OCI-LY7 (cell line): ENCODE measurements at regions not wholly inside any gene's neighbourhood (a gene's known extent, or its start where the extent isn't known, plus 50 kb on each side); places are given as distances from the start of the nearest gene placed in this dataset.

ENCODE experiments used
- EZH2phosphoT487 ChIP-seq: fragments of 200-600 bp; sonication (generic); IDR thresholded peaks from 2 replicates; pipeline ENCODE4 v1.6.1; 2018; ENCODE audit warnings: low read depth, borderline replicate concordance, mild to moderate bottlenecking, mixed run types, antibody characterized with exemption, low read length, moderate library complexity, mixed read lengths
- TF ChIP-seq, protein P1 (sequence below): fragments of 200-600 bp; sonication (generic); conservative IDR thresholded peaks from 2 replicates; pipeline ENCODE4 v1.5.1; 2014; ENCODE audit warnings: mild to moderate bottlenecking, antibody characterized with exemption, low read length, moderate library complexity, mixed read lengths

DNA sequence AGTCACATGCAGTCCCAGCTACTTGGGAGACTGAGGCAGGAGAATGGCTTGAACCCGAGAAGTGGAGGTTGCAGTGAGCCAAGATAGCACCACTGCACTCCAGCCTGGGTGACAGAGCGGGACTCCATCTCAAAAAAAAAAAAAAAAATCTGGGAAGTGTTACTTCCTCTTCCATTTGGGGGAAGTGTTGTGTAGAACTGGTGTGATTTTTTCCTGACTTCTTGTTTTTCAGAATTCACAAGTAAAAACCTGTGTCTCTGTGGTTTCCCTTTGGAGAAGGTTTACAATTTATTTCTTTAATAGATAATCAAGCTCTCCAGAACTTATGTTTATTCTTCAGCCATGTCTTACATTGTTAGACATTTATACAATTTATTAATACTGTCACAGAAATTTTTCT lies 396.1 kb downstream of the BRD1 start:
- TF ChIP-seq, protein P1, sequence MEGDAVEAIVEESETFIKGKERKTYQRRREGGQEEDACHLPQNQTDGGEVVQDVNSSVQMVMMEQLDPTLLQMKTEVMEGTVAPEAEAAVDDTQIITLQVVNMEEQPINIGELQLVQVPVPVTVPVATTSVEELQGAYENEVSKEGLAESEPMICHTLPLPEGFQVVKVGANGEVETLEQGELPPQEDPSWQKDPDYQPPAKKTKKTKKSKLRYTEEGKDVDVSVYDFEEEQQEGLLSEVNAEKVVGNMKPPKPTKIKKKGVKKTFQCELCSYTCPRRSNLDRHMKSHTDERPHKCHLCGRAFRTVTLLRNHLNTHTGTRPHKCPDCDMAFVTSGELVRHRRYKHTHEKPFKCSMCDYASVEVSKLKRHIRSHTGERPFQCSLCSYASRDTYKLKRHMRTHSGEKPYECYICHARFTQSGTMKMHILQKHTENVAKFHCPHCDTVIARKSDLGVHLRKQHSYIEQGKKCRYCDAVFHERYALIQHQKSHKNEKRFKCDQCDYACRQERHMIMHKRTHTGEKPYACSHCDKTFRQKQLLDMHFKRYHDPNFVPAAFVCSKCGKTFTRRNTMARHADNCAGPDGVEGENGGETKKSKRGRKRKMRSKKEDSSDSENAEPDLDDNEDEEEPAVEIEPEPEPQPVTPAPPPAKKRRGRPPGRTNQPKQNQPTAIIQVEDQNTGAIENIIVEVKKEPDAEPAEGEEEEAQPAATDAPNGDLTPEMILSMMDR: no peak
- TF ChIP-seq EZH2phosphoT487: no peak
